Fibroblast of skin of scalp (primary cell): ENCODE measurements at regions not wholly inside any gene's neighbourhood (a gene's known extent, or its start where the extent isn't known, plus 50 kb on each side); places are given as distances from the start of the nearest gene placed in this dataset.

Source experiments
- DNase-seq: peaks from one replicate; pipeline ENCODE4 v3.0.0-alpha.2; 2013

DNA sequence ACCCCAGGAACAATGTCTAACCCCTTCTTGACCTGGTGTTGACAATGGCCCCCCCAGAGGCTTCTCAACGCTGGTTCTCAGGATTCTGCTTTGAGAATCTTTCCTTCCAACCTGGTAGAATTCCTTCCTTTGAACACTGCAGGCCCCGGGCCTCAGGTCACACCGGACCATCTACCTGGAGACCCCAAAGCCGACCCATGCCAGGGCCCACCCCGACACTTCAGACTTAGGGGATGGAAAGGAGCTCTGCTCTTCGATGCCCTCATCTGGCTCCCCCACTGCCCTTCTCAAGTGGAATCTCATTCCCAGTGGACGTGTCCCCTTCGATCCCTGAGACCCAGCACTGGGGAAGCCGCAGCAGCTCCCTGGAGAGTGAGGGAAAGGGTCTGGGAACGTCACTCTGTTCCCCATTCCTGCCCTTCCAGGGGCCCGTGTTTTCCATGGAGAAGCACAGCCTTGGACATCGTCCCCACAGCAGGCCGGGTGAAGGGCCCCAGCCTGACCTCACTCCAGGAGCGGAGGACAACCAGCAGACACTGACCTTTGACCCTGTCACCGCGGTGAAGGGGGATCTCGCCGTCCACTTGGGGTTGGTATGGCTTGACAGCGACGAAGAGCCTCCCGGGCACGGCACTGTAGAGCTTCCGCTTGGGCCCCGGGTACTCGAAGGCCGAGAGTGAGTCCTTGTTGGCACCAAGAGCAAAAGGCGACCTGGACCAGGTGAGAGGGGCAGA is 408.3 kb downstream of the CTTN start:
- no peak for DNase-seq

DNA sequence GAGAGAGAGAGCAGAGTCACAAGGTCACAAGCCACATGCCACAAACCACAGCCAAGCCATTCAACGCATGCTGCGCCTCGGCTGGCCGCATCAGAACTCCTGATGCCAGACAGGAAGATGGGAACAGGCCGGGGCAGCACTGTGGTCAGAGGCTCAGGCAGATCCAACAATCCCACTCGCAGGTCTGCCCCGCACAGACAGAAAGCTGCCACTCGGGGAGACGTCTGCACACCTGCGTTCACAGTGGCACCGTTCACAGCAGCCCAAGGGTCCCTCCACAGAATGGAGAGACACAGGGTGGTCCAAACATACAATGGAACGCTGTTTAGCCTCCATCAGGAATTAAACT is 408.8 kb downstream of the CTTN start:
- DNase-seq, result no peak

DNA sequence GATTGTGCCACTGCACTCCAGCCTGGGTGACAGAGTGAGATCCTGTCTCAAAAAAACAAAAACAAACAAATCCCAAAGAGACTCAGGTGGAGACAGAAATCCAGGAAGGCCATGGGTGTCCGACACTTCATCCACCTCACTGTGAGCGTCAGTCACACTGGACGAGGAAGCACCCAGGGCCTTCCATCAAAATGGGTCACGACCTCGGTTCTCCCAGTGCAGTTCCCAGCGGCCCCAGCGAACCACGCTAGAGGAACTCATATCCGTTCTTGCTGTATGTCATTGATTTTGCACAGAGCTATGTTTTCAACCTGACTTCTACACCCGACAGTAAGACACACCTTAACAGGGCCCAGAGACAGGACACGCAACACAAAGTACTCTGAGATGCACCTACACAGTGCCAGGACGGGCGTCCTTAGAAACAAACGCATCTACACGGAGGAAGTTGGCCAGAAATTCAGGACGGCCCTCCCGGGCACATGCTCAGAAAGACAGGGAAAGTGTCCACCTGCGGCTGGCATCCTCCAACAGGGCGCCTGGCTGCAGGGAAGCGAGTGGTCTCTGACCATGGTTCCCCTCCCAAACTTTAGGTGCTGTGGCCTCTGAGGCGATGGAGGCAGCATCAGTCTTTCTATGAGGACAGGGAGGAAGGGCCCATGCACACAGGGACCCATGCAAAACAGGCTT is 410.5 kb downstream of the CTTN start:
- no peak for DNase-seq

DNA sequence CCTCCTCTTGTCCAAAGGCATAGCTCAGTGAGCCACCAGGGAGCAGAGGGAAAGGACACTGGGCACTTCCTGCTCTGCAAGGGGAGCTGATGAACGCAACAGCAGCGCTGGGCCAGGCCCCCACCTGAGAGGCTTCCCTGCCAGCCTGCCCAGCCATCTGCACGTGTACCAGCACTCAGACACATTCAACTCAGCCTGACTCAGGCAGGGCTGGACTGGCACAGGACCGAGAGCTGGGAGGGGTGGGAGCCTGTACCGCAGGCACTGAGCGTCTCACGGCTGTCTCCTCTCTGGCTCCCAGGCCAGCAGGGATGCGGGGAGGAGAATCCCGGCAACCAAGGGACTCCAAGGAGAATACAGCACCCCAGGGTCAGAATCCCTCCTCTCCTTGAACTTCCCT is 411.8 kb downstream of the CTTN start:
- DNase-seq, result no peak

DNA sequence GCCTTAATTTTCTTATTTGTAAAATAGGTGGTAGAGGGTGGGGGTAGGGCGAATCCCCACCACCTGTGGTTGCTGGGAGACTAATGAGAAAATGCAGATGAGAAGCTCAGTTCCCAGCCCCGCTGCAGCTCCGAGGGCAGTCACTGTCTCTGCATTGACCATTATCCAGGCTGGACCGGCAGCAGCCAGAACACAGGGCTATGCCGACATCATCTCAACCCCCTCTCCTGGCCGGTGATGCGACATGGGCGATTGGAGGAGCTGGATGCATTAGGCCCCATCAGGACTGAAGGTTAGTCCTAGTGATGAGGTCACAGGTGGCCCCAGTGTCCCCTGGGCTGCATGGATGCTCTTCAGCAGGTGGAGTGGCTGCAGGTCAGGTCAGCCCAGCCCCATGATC is 412.4 kb downstream of the CTTN start:
- no peak for DNase-seq

DNA sequence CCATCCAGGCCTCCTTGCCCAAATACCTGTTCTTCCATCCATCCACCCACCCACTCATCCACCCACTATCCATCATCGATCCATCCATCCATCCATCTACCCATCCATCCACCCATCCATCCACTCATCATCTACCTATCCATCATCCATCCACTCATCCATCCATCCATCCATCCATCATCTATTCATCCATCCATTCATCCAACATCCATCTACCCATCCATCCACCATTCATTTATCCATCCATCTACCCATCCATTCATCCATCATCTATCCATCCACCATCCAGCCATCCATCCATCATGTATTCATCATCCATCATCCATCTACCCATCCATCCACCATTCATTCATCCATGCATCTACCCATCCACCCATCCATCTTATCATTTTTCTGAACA is 413.2 kb downstream of the CTTN start:
- no peak for DNase-seq

DNA sequence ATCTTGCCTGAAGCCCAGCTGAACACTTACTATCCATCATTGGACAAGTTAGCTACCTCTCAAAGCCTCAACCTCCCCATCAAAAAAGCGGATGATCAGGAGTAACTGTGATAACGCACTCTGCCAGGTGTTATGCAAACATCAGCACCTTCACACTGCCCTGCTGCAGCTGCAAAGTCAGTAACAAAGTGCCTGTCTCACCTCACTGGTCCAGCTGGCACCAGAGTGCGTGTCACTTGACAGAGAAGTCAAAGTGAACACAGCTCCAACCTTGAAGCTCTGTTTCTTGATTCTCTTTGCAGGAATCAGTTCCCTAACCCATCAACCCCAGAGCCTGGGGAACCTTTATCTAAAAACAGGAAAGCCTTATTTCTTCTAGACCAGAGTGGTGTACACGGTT is 413.6 kb downstream of the CTTN start:
- no peak for DNase-seq

DNA sequence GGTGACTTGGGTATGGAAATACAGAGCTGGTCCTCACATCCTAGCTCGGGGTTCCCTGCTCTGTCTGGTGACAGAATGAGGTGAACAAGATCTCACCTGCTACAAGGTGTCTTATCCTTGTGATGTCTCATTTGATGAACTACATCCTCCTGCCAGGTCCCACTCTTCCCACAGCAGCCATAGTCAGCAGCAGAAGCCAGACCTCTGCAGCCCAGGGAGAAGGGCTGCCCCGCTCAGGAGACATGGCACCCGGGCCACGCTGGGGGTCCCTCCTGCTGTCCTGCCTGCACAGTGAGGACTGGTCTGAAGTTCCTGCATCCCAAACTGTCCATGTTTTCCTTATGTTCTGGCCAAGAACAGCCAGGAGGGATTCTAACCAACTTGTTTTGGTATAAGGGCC is 414.1 kb downstream of the CTTN start:
- DNase-seq, result no peak

DNA sequence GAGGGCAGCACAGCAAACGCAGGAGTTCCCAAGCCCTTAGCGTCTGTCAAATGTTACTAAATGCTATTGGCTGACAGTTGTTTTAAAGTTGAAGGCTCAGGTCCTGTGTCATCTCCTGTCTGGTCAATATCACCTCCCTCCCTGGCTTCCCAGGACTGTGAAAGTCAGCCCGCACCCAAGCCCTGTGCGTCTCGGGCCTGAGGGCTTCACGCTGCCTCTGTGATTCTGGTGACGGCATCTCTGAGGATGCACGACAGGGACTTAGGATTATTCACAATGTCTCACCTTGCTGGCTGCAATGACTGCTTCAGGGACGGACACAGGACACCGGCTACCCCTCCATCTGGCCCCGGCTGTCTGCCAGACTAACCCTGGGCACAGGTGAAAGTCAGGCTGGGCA is 415.3 kb downstream of the CTTN start:
- DNase-seq, result no peak

DNA sequence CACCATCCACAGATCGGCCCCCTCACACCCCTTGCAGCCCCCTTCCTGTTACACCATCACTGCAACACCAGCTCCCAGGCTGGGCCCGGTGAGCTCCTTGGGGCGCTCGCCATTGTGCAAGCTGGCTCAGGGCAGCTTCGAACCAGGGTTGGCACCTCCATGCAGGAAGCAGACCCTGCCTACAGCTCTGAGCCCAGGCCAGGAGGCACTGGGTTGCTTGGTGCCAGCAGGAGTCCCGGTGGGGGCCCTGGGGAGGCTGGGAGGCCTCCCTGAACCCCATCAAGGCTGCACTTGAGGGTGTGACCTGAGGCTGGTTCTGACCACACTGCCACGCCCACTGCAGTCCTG is 417.1 kb downstream of the CTTN start:
- no peak for DNase-seq

DNA sequence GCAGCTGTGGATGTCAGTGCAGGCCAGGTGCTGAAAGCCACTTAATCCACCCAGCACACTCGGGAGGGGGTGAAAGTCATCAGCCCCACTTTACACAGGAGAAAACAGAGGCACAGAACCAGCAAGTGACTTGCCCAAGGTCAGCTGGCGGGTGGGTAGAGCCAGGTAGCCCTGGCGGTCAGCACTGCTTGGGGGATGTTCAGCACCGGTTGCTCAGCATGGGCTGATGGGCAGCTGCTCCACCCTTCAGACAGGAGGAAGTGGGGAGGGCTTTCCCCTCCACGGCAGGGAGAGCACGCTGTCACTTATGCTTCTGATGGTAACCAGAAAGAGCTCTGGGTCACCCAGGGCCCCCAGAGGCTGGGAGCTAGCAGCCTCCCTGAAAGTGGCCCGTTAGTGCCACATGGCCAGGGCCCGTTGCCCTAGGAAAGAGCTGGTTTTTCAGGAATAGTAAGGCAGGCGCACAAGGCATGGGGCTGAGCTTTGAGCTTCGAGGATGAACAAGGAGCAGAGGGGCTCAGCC is 417.9 kb downstream of the CTTN start:
- DNase-seq, result no peak

DNA sequence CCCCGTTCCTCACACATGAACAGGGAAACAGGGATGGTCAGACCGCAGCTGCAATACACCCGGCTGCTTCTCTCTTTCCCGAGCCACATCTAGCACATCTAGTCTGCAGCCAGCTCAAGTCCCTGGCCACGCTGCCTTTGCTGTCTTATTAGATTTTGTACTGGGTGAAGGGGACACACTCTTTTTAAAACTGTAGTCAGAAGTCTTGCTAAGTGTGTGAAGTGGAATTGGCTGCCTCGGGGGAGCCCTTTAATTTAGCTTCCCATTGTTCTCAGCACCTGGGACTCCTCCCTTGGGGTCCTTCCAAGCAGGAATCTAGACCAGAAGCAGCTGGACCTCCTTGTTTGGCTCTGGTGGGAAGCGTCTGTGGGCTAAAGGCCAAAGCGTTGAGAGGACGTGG is 420.0 kb downstream of the CTTN start:
- DNase-seq, result no peak

DNA sequence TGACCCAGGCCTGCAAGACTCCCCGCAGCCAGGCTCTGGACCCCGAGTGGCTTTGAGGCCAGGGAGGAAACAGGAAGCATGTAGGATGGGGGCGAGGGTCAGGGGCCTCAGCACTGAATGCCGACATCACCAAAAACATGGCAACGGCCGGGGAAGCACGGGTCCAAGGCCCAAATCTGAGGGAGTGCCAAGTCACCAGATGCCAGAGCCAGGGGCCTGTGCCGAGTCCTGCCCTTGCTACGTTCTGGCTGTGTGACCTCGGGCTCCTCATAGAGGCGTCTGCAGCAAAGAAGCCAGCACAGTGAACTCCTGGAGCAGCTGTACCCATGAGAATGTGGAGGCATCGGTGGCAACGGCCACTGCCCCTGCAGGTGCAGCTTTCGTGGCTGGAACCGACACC is 420.7 kb downstream of the CTTN start:
- DNase-seq, result no peak

DNA sequence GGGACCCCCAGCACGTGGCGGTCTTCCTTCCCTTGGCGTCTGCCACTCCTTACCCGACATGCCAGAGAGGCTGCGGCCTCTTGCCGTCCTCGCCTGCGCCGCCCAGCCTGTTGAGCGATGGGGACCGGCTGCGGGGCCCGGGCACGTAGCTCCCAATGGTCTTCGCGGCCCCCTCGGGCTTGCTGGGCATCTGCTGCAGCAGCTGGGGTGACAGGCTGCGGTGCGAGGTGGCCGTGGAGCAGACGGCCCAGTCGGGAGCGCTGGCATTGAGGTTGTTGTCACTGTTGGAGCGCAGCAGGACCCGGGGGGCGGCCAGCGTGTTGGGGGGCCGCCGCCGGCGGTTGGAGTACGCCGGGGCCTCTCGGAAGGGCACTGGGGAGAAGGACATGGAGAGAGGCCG is 422.0 kb downstream of the CTTN start:
- no peak for DNase-seq

DNA sequence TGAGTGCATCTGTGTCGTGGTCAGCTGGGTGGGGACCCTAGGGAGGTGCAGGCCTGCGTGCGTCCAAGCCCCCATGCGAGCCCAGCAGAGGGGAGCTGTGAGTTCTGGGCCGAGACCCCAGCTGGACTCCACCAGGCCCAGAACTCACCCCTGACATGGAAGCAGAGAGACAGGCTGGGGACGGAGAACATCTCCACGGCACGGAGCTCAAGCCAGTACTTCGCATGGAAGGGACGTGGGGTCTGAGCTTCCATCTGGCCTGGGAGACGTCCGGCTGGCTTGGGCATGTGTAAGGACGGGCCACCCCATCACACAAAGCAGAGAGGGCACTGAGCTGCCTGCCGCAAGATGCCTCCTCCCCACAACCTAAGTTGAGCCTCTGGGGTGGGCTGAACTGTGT is 422.4 kb downstream of the CTTN start:
- no peak for DNase-seq

DNA sequence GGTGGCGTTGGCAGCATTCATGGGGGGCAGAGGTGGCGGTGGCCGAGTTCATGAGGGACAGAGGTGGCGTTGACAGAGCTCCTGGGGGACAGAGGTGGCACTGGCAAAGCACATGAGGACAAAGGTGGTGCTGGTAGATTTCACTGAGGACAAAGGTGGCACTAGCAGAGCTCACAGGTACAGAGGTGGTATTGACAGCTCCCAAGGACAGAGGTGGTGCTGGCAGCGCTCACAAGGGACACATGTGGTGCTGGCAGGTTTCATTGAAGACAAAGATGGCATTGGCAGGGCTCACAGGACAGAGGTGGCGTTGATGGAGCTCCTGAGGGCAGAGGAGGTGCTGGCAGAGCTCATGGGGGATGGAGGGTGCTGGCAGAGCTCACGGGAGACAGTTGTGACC is 425.4 kb downstream of the CTTN start:
- no peak for DNase-seq

DNA sequence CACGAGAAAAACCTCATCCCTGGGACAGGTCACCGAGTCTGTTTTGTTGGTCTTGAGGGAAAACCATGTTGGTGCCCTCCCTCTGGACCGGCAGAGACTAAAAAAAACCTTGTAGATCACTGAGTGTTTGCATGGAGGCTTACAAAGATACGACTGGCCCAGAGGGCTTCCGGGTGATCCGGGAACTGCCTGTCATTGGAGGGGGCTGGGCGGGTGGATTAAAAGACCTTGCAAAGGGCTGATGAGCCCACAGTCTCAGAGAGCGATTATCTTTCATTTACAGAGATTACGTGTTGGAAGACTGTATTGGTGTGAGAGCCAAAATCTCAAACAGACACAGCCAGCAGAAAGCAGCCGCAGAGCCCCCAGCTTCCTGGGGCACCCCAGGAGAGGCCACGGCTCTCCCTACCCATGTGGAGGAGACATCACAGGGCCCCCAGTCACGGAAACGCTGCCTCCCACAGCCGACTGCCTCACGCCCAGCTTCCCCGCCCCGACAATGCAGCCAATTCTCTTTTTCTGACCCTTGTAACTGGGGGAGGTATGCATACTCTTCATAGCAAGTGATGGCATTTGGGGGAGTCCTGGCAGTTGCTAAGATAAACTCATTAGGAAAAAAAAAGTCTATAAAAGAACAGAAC is 426.4 kb downstream of the CTTN start:
- no peak for DNase-seq

DNA sequence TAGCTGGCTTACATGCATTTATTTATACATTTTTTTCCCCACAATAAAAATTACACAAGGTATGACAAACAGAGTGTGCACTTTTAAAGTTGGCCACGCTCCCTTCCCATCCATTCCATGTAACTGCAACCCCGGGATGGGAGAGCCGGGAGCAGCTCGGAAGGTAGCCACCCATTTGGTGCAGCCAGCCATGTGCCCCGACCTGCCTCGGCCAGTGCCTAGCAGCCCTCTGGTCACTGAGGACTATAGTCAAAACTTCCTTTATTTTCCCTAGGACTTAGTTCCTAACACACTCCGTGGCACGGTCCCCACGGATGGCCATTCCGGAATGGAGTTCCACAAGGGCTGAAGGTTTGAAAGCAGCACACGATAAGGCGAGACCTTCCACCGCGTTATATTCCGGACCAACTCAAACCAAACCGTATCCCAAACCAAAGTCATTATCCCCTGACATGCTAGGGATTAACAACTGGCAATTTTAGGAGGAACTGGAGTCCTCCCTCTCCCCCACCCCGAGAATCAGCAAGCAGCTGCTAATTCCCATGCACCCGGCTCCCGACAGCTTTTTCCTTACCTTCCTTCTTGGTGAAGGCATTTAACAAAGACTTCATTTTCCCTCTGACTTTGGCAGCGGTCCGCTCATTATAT is 426.4 kb downstream of the SHANK2 start:
- no peak for DNase-seq

DNA sequence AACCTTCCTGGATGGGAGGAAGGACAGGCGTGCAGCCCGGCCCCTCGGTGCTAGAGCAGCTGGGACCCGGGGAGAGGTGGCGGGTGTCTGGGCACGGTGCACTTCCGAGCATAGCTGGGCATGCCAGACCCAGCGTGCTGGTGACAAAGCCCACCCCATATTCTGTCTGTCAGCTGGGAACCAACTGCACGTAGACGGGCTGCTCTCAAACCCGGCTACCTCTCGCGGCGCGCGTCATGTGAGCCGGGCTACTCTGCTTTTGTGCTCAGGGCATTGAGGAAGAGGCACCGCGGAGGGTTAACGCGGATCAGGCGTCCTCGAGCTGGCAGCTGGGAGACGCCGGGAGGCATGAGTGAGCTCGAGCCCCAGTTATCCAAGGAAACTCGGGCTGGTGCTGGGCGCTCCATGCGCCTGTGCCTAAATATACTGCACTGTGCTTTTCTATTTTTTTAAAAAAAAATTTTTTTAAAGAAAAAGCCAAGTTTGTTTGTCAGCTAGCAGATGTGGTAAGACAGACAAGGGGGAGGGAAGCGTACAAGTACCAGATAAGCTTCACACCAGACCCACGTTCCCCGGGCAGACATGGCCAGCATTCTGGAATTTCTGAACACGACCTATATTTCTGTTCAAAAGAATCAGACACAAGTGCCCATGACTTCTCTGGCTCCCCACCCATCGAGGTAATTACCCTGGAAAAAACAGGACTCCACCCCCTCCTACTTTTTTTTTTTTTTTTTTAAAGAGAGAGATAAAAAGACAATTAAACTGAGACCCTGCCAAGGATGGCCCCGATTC is 425.6 kb downstream of the SHANK2 start:
- no peak for DNase-seq

DNA sequence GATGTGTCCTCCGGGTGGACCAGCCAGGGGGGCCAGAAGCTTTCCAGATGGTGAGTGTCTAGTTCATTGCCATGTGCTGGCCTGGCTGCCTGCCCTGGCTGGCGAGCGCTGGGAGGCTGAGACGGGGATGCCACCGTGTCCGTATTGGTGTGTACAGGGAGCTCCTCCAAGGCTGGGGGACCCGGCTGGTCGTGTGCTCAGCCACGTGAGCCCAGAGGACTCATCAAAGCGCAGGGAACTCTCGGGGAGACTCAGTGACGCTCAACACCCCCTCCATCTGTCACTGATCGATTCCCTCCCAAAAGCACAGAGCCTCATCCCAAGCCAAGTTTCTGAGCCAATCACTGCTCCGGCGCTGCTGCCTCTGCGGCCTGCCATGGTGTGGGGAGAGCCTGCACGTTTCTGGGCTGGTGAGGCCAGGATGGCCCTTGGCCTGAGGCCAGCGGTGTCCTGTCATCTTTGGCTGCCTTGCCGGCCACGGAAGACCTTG is 423.7 kb downstream of the SHANK2 start:
- DNase-seq, result no peak

DNA sequence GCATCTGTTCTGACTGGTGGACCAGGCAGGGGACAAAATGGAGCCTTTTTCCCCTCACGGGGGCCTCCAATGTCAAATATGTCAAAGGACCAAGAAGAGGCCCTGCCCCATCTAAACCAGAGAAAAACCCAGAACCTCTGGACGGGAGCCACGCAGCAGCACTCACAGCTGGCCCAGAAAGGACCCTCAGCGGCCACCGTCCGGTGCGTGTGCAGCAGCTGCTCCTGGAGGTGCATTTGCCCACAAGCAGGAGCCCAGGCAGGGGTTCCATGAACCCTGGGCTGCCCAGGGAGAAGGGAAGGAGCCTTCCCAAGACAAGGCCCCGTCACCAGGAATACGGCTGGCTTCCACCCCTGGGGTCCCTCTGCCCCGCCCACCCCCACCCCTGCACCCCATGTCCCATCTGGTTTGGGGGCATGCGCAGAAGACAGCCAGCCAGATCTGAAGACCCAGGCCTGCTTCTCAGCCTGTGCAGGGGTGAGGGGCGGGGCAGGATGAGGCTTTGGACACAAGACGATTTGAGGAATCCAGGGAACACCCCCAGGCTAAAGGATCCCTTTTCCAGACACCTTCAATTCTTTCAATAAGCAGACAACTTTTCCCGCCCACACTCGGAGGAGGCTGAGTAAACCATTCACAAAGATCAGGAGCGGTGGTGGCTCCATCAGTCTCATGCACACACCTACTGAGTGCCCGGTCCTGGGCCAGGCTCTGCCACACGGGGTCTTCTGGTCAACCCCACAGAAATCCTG is 423.1 kb downstream of the SHANK2 start:
- no peak for DNase-seq

DNA sequence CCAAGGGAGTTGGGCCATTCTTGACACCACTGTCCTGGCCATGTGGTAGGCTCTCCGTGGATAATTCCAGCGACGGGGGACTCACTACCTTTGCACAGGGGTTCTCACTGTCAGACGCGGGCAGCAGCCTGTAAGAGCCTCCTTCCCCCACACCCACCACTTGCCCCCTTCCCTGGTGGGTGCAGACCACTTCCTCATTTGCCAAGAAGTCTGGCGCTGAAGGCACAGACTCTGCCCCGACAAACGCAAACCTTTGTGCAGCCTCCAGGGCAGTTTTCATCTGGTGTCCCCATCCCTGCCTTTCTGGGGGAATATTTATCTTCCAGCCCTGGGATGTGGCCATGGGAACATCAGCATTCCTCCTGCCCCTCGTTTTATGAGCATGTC is 422.5 kb downstream of the SHANK2 start:
- no peak for DNase-seq
